Adrenal gland (tissue), 9 donors: ENCODE measurements at regions not wholly inside any gene's neighbourhood (a gene's known extent, or its start where the extent isn't known, plus 50 kb on each side); places are given as distances from the start of the nearest gene placed in this dataset.

Source experiments
- DNase-seq, 7 donors: peaks; one replicate each; pipeline ENCODE4 v3.0.0-alpha.2; 2019 to 2020
- H3K27ac ChIP-seq, 5 donors: fragments of 200-600 bp; sonication (generic) in 4 of 5; 1 replicate in 3 of 5; 2 replicates in 2 of 5; pipeline versions ENCODE4 v1.5.1 to v1.8.0; 2016 to 2020; ENCODE audit warnings: mild to moderate bottlenecking in 1 of 5
- H3K27me3 ChIP-seq: fragments of 200-600 bp; 2 replicates; pipeline ENCODE4 v1.8.0; 2021
- H3K36me3 ChIP-seq, 2 donors: fragments of 200-600 bp; replicated peaks in 1 of 2; 1 replicate in 1 of 2; 2 replicates in 1 of 2; pipeline versions ENCODE4 v1.5.1 to v1.8.0; 2018 to 2022
- H3K4me1 ChIP-seq, 2 donors: fragments of 200-600 bp; replicated peaks in 1 of 2; 1 replicate in 1 of 2; 2 replicates in 1 of 2; pipeline versions ENCODE4 v1.5.1 to v1.8.0; 2018 to 2021
- H3K4me3 ChIP-seq, 4 donors: fragments of 200-600 bp; sonication (generic) in 3 of 4; one replicate each; pipeline ENCODE4 v1.5.1; 2016 to 2018
- H3K9me3 ChIP-seq, 3 donors: fragments of 200-600 bp; sonication (generic) in 1 of 3; replicated peaks in 1 of 3; 1 replicate in 2 of 3; 2 replicates in 1 of 3; pipeline versions ENCODE4 v1.5.1 to v1.8.0; 2016 to 2021
- POLR2A ChIP-seq, 2 donors: fragments of 450-650 bp; IDR thresholded peaks; one replicate each; pipeline ENCODE4 v1.6.1; 2017; ENCODE audit warnings: antibody characterized with exemption in 2 of 2, mild to moderate bottlenecking in 2 of 2, moderate library complexity in 1 of 2
- WGBS, 4 donors: extraction: QIAGEN DNeasy Blood & Tissue Kit in 2 of 4; methylation state at CpG; one replicate each; pipeline versions ENCODE4 v1.1.5 to v1.1.7; 2013 to 2017; 5-methylcytosine and 5-hydroxymethylcytosine counted together
- intact Hi-C, 2 donors: fragments of 100-400 bp; cut with DNase I; formaldehyde crosslinking; loops; one replicate each; pipeline versions ENCODE4 v1.14.1 to v1.15.0; 2022 to 2023
- TF ChIP-seq, protein P1 (sequence below), 6 experiments: fragments of 450-650 bp in 4 of 6; fragments of 200-600 bp in 2 of 6; sonication (generic) in 1 of 6; IDR thresholded peaks; 1 replicate in 5 of 6; 2 replicates in 1 of 6; pipeline versions ENCODE4 v1.5.1 to v1.8.0; 2016 to 2021; ENCODE audit warnings: antibody characterized with exemption in 6 of 6, mild to moderate bottlenecking in 2 of 6, moderate library complexity in 1 of 6
- donor health status: healthy with polysubstance abuse.
- donor health status: Bipolar disorder and iron deficiency.
- donor health status: DM: yes; HTN: yes; CAD: no.
- donor health status: DM: no; HTN: no; CAD: no.
- donor health status: DM: no; HTN: no; CAD: no.

DNA sequence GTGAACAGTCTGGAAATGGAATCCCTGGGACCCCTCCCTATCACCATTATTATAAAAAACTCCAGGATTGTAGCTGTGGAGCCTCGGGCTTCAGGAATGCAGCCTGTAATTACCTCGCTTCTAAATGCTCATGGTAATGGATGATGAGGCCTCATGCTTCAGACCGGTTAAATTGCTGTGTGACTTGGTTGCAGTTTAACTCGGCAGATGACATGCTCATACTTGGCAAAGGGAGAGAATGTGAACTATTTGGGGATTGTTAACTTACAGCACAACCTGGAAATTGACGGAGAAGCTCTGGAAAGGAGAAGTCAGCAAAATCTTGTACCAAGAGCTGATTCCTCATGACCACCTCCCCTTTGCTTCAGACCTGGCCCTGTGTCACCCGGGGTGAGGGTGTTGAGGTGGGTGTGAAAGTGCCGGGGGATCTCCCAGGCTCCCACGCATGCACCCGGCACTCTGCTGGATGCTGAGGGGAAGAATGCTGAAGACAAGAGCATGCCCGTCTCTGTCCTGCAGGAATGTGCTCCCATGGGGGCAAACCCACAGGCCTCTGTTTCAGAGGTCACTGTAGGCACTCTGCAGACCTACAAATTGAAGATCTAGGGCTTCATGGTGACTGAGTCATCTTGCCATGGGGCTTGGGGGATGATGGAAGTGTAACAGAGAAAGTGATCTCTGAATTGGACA lies 364.8 kb downstream of the RPS6KC1 start:
- H3K4me1 ChIP-seq = no peaks in the 10 kb centered on the region
- H3K27ac ChIP-seq = no peak overlapping the region

DNA sequence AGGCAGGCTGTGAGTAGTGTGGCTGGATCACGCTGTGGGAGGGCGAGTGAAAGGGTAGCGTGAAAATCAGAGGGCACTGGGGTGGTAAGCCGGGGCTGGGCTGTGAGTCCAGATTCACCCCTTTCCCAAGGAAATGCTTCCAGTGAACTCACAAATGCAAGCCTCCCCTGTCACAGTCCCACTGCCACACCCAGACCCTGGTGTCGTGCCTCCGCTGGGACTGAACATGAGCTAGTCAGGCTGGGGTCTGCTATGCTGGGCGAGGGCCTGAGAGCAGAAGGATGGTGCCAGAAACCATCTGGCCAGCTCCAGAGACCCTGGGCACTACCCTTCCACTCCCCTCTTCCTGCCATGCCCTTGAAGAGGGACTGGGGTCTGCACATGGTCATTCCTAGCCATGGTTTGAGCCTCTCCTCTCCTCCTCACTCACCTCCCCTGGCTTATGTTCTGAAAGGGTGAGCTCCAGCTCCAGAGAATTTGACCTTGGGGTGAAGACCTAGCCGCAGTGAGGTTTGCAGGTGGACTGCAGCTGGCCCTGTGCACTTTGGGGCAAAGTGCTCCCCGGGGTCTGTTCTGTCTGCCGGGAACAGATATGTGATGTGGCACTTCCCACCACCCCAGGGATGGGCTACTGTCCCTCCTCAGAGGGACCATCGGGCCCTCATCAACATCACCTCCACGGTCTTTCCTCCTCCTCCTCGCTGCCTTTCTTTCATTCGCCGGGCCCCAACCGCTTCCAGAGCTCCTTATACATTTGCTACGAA lies 365.6 kb downstream of the RPS6KC1 start:
- 82 to 89% (median 88%) methylated on average over 16 to 17 of the region's 17 CpGs for WGBS, 4 donors
- no peaks in the 10 kb centered on the region for H3K27me3 ChIP-seq
- no peaks in the 10 kb centered on the region for H3K9me3 ChIP-seq
- no peaks in the 10 kb centered on the region for H3K4me1 ChIP-seq
- H3K36me3 ChIP-seq = no peaks in the 10 kb centered on the region
- no peak overlapping the region for H3K27ac ChIP-seq
- intact Hi-C loops = no loop called here
- DNase-seq = no peak
- no peak overlapping the region for H3K4me3 ChIP-seq
- TF ChIP-seq, protein P1, sequence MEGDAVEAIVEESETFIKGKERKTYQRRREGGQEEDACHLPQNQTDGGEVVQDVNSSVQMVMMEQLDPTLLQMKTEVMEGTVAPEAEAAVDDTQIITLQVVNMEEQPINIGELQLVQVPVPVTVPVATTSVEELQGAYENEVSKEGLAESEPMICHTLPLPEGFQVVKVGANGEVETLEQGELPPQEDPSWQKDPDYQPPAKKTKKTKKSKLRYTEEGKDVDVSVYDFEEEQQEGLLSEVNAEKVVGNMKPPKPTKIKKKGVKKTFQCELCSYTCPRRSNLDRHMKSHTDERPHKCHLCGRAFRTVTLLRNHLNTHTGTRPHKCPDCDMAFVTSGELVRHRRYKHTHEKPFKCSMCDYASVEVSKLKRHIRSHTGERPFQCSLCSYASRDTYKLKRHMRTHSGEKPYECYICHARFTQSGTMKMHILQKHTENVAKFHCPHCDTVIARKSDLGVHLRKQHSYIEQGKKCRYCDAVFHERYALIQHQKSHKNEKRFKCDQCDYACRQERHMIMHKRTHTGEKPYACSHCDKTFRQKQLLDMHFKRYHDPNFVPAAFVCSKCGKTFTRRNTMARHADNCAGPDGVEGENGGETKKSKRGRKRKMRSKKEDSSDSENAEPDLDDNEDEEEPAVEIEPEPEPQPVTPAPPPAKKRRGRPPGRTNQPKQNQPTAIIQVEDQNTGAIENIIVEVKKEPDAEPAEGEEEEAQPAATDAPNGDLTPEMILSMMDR (IDR thresholded peaks at IDR 0.05) = no peak
- no peak for TF ChIP-seq POLR2A (IDR thresholded peaks at IDR 0.05)

More for the DNA sequence above, 364.8 kb downstream of the RPS6KC1 start:
- intact Hi-C loops = no loop called here
- Histone ChIP-seq H3K27me3 (no peaks in the 10 kb centered on the region), H3K4me3 (no peak overlapping the region), H3K9me3 (no peaks in the 10 kb centered on the region), H3K36me3 (no peaks in the 10 kb centered on the region)
- WGBS, 4 donors = 73 to 86% (median 78%) methylated on average over 9 to 10 of the region's 10 CpGs
- no peak for DNase-seq
- TF ChIP-seq, protein P1 (IDR thresholded peaks at IDR 0.05) = no peak
- TF ChIP-seq POLR2A (IDR thresholded peaks at IDR 0.05) = no peak

DNA sequence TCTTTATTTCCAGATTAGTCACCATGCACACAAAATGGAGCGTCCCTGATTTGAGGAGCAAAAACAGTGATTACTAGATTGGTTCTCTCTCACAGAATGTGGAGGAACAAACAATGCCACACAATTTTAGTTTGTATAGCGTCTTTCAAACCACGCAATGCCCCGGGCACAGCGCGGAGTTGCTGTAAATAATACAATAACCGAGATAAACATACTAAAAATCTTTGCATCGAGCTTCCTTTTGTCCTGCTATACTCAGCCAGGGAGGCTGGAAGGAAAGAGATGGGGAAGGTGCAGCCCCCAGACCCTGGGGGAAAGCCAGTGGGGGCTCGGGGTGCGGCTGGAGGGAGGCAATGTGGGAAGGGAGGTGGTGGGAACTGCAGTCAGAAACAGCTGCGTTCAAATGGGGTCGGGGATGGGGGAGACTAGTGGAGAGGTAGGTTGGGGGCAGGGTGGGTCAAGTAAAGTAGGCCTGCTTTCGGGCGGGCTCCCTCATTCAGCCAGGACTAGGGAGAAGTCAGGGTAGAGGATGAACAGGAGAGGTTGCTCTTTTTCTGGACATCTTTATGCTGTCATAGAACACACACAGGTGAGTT lies 366.3 kb downstream of the RPS6KC1 start:
- DNase-seq = no peak
- WGBS, 4 donors = 92 to 96% (median 93%) methylated on average over 14 of the region's 14 CpGs
- intact Hi-C loops = no loop called here

DNA sequence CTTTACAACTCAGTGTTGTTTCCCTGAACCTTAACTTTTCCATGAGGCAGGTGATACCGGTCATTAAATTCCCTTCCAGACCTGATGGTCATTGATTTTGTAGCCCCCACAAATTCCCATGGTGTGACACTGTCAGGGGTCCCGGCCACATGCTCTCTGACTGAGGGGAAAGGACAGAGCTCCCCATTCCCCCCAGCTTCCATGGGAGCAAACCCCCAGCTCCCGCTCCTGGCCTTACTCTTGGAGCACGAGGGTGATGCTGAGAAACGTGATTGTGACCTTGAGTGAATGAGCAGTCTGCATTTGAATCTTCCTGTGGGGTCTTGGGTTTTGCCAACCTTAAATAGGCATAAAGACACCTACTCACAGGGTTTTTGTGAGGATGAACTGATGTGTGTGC lies 366.8 kb downstream of the RPS6KC1 start:
- TF ChIP-seq, protein P1 (IDR thresholded peaks at IDR 0.05) = no peak
- no peak for TF ChIP-seq POLR2A (IDR thresholded peaks at IDR 0.05)
- Histone ChIP-seq H3K36me3 (no peaks in the 10 kb centered on the region), H3K27ac (no peak overlapping the region), H3K4me3 (no peak overlapping the region), H3K4me1 (no peaks in the 10 kb centered on the region), H3K9me3 (no peaks in the 10 kb centered on the region), H3K27me3 (no peaks in the 10 kb centered on the region)
- intact Hi-C loops = no loop called here
- 79 to 90% (median 84%) methylated on average over 4 to 5 of the region's 5 CpGs for WGBS, 4 donors
- no peak for DNase-seq

More for the DNA sequence above, 366.3 kb downstream of the RPS6KC1 start:
- TF ChIP-seq, protein P1 (IDR thresholded peaks at IDR 0.05) = no peak
- TF ChIP-seq POLR2A (IDR thresholded peaks at IDR 0.05) = no peak
- Histone ChIP-seq H3K27ac (no peak overlapping the region), H3K4me1 (no peaks in the 10 kb centered on the region), H3K36me3 (no peaks in the 10 kb centered on the region), H3K27me3 (no peaks in the 10 kb centered on the region), H3K4me3 (no peak overlapping the region), H3K9me3 (no peaks in the 10 kb centered on the region)
